WTC11 (cell line): ENCODE measurements at regions not wholly inside any gene's neighbourhood (a gene's known extent, or its start where the extent isn't known, plus 50 kb on each side); places are given as distances from the start of the nearest gene placed in this dataset.

Experiments
- ATAC-seq: fragments of 200-7000 bp; cut with Tn5 transposase; 2 replicates; pipeline ENCODE4 v1.10.0; 2021; ENCODE audit warnings: mild to moderate bottlenecking, moderate library complexity
- CTCF ChIA-PET: fragments of 300-600 bp; sonication (Branson Sonifier 250); formaldehyde crosslinking; loops from one replicate; lab custom pipeline; 2021; ENCODE audit warnings: antibody characterized with exemption; lab: Charles Lee
- POLR2A ChIA-PET: fragments of 350-600 bp; sonication (Branson Sonifier 250); formaldehyde crosslinking; loops from one replicate; lab custom pipeline; 2021; ENCODE audit warnings: antibody characterized with exemption; lab: Charles Lee
- DNase-seq: peaks from one replicate; pipeline ENCODE4 v3.0.0; 2021; ENCODE audit warnings: low spot score
- H3K27ac Mint-ChIP-seq: 2 replicates; pipeline ENCODE4 v1.8.0; 2021; ENCODE audit warnings: mixed read lengths
- H3K27me3 Mint-ChIP-seq: 2 replicates; pipeline ENCODE4 v1.8.0; 2021; ENCODE audit warnings: low read depth, mild to moderate bottlenecking, moderate library complexity, mixed read lengths
- H3K36me3 Mint-ChIP-seq: 2 replicates; pipeline ENCODE4 v1.8.0; 2021; ENCODE audit warnings: mixed read lengths
- H3K4me1 Mint-ChIP-seq: 2 replicates; pipeline ENCODE4 v1.8.0; 2022; ENCODE audit warnings: mixed read lengths
- H3K4me3 Mint-ChIP-seq: 2 replicates; pipeline ENCODE4 v1.8.0; 2021; ENCODE audit warnings: mild to moderate bottlenecking, moderate library complexity, mixed read lengths
- H3K9me3 Mint-ChIP-seq: 2 replicates; pipeline ENCODE4 v1.8.0; 2021; ENCODE audit warnings: mixed read lengths
- ETV6 ChIP-seq: sonication (generic); formaldehyde crosslinking; IDR thresholded peaks from 2 replicates; pipeline ENCODE4 v1.8.1; 2022; ENCODE audit warnings: mild to moderate bottlenecking, missing genetic modification reagents
- FOXK1 ChIP-seq: sonication (generic); formaldehyde crosslinking; IDR thresholded peaks from 2 replicates; pipeline ENCODE4 v1.8.0; 2022; ENCODE audit warnings: mild to moderate bottlenecking, moderate library complexity, missing genetic modification reagents
- IRF1 ChIP-seq: sonication (generic); formaldehyde crosslinking; IDR thresholded peaks from 2 replicates; pipeline ENCODE4 v1.8.0; 2023; ENCODE audit warnings: missing genetic modification reagents
- IRF2 ChIP-seq: sonication (generic); formaldehyde crosslinking; IDR thresholded peaks from 2 replicates; pipeline ENCODE4 v1.8.0; 2022; ENCODE audit warnings: low read depth, missing genetic modification reagents, borderline replicate concordance
- JUN ChIP-seq: sonication (generic); formaldehyde crosslinking; IDR thresholded peaks from 2 replicates; pipeline ENCODE4 v1.8.0; 2023; ENCODE audit warnings: mild to moderate bottlenecking, missing genetic modification reagents
- KAT7 ChIP-seq: sonication (generic); formaldehyde crosslinking; IDR thresholded peaks from 2 replicates; pipeline ENCODE4 v1.8.1; 2023; ENCODE audit warnings: missing genetic modification reagents, mild to moderate bottlenecking, borderline replicate concordance
- MAX ChIP-seq: sonication (generic); formaldehyde crosslinking; IDR thresholded peaks from 2 replicates; pipeline ENCODE4 v1.8.0; 2022; ENCODE audit warnings: mild to moderate bottlenecking, missing genetic modification reagents
- MYBL2 ChIP-seq: sonication (generic); formaldehyde crosslinking; IDR thresholded peaks from 2 replicates; pipeline ENCODE4 v1.8.1; 2023; ENCODE audit warnings: mild to moderate bottlenecking, moderate library complexity, missing genetic modification reagents
- NFATC4 ChIP-seq: fragments of 250-450 bp; sonication (Bioruptor Pico); IDR thresholded peaks from 2 replicates; pipeline ENCODE4 v1.9.0; 2021; ENCODE audit warnings: mild to moderate bottlenecking
- NR2C2 ChIP-seq: sonication (generic); formaldehyde crosslinking; IDR thresholded peaks from 2 replicates; pipeline ENCODE4 v1.8.0; 2022; ENCODE audit warnings: mild to moderate bottlenecking, missing genetic modification reagents
- RELA ChIP-seq: sonication (generic); formaldehyde crosslinking; IDR thresholded peaks from 2 replicates; pipeline ENCODE4 v1.8.1; 2022; ENCODE audit warnings: missing genetic modification reagents, mild to moderate bottlenecking, borderline replicate concordance
- SOX15 ChIP-seq: fragments of 250-450 bp; sonication (Bioruptor Pico); IDR thresholded peaks from 2 replicates; pipeline ENCODE4 v1.9.0; 2021; ENCODE audit warnings: mild to moderate bottlenecking
- SP1 ChIP-seq: sonication (generic); formaldehyde crosslinking; conservative IDR thresholded peaks from 2 replicates; pipeline ENCODE4 v1.8.1; 2022; ENCODE audit warnings: missing genetic modification reagents
- STAT6 ChIP-seq: sonication (generic); formaldehyde crosslinking; conservative IDR thresholded peaks from 2 replicates; pipeline ENCODE4 v1.8.1; 2023; ENCODE audit warnings: mild to moderate bottlenecking, low read depth, missing genetic modification reagents, moderate library complexity
- TEAD4 ChIP-seq: sonication (generic); formaldehyde crosslinking; IDR thresholded peaks from 2 replicates; pipeline ENCODE4 v1.8.0; 2022; ENCODE audit warnings: mild to moderate bottlenecking, missing genetic modification reagents
- ZMAT4 ChIP-seq: fragments of 250-450 bp; sonication (Bioruptor Pico); IDR thresholded peaks from 2 replicates; pipeline ENCODE4 v1.9.0; 2021; ENCODE audit warnings: mild to moderate bottlenecking
- ZNF138 ChIP-seq: sonication (generic); formaldehyde crosslinking; conservative IDR thresholded peaks from 2 replicates; pipeline ENCODE4 v1.8.1; 2022; ENCODE audit warnings: mild to moderate bottlenecking, moderate library complexity, missing genetic modification reagents
- ZNF512 ChIP-seq: sonication (generic); formaldehyde crosslinking; IDR thresholded peaks from 2 replicates; pipeline ENCODE4 v1.8.1; 2022; ENCODE audit warnings: missing genetic modification reagents, borderline replicate concordance
- ZNF532 ChIP-seq: fragments of 250-450 bp; sonication (Bioruptor Pico); IDR thresholded peaks from 2 replicates; pipeline ENCODE4 v1.9.0; 2021; ENCODE audit warnings: mild to moderate bottlenecking, borderline replicate concordance

GRCh38 chr2:241982706-241983570, 113.4 kb downstream of the RTP5 start:
- TF ChIP-seq ZNF532 (CRISPR knock-in tag) (no peak), SOX15 (no peak), JUN (CRISPR knock-in tag) (no peak), IRF2 (CRISPR knock-in tag) (no peak), NR2C2 (no peak), FOXK1 (CRISPR knock-in tag) (no peak), ZMAT4 (CRISPR knock-in tag) (no peak), IRF1 (CRISPR knock-in tag) (no peak), RELA (no peak), KAT7 (CRISPR knock-in tag) (no peak), NFATC4 (no peak), MAX (CRISPR knock-in tag) (no peak), MYBL2 (no peak), ZNF512 (CRISPR knock-in tag) (no peak), SP1 (no peak), ZNF138 (CRISPR knock-in tag) (no peak), ETV6 (CRISPR knock-in tag) (no peak), STAT6 (no peak), TEAD4 (CRISPR knock-in tag) (no peak)
- TF ChIP-seq, all 79 proteins: peak for 0
- H3K27me3 Mint-ChIP-seq: peaks cover 2% of the 10 kb centered on the region; the same call in 1 of the 2 replicates
- no peak overlapping the region for H3K4me3 Mint-ChIP-seq
- no peaks in the 10 kb centered on the region for H3K4me1 Mint-ChIP-seq
- peaks cover 8% of the 10 kb centered on the region for H3K36me3 Mint-ChIP-seq
- DNase-seq (no peak), ATAC-seq (no peak)
- ChIA-PET CTCF (no interaction called here), POLR2A (no interaction called here)
- peaks cover 10% of the 10 kb centered on the region for H3K9me3 Mint-ChIP-seq
- no peak overlapping the region for H3K27ac Mint-ChIP-seq
